SKM-1 treated with dmso at 0.1 percent for 144 hours (cell line): ENCODE measurements at regions not wholly inside any gene's neighbourhood (a gene's known extent, or its start where the extent isn't known, plus 50 kb on each side); places are given as distances from the start of the nearest gene placed in this dataset.

Experiments
- DNase-seq: peaks from one replicate; lab custom pipeline; 2025; ENCODE audit not compliant: unreplicated experiment; lab: John Stamatoyannopoulos, UW

- DNase-seq, result no peak
Observed at GRCh38 chr11:92775003-92775676, 194.3 kb upstream of the MTNR1B start.

DNA sequence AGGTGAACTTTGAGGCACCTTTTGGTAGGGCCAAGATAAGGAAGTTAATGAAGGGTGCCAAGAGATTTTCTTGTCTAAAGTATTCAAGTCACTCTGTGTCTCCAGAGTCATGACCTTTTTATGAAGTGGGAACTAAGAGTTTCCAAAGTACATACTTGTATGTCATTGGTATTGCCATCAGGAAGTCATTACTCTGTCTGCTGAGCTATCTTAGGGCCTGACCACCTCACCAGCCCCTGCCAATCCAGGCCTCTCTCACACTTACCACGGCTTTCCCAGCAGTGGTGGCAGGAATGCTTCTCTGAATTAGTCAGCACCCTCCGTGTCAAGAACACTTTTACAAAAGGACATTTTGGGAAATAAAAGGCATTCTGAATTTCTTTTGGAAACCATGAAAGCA, 192.8 kb upstream of the MTNR1B start:
- DNase-seq, result no peak

DNA sequence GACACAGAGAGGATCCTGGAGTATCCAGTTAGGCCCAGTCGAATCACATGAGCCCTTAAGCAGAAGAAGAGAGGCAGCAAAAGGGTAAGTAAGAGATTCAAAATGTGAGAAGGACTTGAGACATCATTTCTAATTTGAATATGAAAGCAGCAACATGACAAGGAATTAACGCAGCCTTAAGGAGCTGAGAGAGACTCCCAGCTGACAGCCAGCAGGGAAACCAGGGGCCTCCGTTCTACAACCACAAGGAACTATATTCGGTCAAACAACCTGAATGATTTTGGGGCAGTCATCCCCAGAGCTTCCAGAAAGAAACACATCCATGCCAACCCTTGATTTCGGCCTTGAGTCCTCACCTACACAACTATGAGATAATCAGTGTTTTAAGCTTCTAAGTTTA, 189.7 kb upstream of the MTNR1B start:
- DNase-seq, result no peak

DNA sequence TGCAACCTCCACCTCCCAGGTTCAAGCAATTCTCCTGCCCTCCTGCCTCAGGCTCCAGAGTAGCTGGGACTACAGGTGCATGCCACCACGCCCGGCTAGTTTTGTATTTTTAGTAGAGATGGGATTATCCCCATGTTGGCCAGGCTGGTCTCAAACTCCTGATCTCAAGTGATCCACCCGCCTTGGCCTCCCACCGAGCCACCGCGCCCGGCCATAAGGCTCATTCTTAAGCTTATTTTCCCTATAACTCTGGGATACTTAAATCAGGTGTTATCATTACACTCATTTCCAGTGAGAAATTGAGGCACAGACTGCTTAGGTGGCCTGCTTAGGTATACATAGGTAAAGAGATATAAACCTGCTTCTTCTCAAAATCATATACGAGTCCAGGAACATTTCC, 188.3 kb upstream of the MTNR1B start:
- no peak for DNase-seq

DNA sequence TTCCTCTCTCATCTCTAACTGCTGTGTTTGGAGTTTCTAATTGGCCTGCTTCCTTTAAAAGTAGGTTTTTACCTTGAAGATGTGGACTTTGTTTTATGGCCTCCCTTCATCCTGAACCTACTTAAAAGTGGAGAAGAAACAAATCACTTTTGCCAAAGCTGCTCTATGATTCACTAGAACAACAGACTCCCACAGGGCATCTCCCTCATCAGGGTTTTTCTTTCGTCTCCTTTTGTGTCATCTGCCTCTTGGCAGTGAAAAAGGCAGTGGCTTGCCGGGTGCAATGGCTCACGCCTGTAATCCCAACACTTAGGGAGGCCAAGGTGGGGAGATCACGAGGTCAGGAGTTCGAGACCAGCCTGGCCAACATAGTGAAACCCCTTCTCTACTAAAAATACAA, 186.6 kb upstream of the MTNR1B start:
- no peak for DNase-seq

DNA sequence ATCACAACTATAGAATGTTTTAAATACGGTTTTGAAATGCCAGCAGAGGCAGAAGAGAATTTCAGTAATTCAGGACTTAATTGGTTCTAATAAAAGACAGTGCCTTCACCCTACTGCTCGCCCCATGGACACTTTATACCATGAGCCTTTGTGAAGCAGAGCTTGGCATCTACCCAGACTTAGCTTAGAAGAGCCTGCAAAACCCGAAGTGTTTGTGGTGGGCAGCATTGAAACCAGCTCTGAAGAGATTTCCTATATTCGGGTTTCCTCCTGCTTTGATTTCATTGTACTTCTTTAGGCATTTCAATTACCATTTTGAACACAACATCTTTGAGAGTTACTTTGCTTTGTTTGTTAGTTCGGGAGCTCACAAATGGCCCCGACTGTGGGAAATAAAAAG, 185.1 kb upstream of the MTNR1B start:
- DNase-seq, result no peak

DNA sequence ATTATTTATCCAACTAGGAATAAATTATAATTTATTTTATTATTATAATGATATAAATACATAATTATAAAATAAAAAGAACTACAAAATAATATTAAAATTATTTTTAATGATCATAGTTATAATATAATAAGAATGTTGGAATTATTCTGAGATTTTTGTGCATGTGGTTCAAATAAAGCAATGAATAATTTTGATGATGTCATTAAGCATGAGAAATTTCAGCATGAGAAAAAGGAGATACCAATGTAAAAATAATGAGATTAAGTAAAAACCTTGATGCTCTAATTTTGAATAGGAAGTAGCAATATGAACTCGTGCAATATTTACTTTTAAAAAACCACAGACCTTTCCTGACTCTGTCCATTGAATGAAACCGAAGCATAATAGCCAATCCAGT, 181.8 kb upstream of the MTNR1B start:
- DNase-seq, result no peak

DNA sequence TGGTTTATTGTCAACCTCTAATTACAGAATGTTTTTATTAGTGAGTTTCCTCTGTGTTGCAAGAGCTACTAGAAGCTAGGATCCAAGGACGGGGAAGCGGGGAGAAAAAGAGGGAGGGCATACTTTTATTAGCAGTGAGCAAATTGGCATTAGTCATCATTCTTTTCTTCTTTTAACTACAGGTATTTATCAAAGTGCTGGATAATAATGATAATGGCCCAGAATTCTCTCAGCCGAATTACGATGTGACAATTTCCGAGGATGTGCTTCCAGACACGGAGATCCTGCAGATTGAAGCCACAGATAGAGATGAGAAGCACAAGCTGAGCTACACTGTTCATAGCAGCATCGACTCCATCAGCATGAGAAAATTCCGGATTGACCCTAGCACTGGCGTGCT, 179.7 kb upstream of the MTNR1B start:
- no peak for DNase-seq

- DNase-seq, result no peak
Observed at GRCh38 chr11:92790366-92790765, 179.1 kb upstream of the MTNR1B start.

DNA sequence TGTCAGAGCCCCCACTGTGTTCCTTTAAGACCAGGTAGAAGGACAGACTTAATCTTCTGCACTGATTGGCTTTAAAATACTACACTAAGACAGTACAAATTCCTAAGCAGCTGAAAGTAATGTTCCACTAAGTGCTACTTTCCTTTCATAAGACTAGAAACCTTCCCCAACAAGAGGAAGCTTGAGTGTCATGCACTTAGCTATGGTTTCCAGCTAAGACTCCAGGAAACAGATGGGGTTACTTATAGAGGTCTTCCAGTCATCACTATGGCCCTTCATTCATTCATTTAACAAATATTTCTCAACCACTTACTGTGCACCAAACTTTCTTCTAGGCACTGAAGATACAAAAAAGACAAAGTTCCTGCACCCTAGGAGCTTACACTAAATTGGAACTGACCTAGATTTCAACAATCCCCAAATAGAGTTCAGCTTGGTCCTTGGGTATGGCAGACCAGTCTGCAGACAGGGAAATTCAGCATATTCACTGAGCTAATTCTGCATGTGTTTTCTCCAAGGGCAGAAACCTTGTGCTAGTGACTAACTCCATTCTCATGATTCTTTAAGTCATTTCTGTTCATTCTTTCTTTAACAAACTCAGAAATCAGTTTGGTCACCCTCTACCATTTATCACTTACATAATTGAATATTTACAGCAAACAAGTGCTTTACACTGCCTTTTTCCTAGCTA, 178.4 kb upstream of the MTNR1B start:
- no peak for DNase-seq

GRCh38 chr11:92791886-92792285, 177.6 kb upstream of the MTNR1B start:
- DNase-seq, result no peak

GRCh38 chr11:92793189-92793588, 176.3 kb upstream of the MTNR1B start:
- no peak for DNase-seq

DNA sequence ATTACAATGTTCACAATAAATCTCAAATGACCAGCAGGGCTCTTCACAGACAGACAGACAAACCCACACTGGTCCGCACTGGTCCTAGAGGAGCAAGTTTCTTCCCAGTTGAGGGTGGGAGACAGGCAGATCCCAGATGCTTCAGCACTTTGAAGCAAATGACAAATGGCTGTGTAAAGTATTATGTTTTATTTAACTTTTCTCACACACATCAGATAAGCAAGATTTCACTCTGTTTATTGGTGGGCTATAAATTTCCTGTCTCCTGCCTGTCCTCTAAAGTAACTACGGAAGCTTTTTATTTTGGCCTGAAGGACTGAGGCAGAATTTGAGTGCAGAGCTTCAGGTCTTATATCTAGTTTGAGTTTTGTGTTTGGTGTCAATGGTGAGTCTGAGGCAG, 174.7 kb upstream of the MTNR1B start:
- DNase-seq, result no peak

DNA sequence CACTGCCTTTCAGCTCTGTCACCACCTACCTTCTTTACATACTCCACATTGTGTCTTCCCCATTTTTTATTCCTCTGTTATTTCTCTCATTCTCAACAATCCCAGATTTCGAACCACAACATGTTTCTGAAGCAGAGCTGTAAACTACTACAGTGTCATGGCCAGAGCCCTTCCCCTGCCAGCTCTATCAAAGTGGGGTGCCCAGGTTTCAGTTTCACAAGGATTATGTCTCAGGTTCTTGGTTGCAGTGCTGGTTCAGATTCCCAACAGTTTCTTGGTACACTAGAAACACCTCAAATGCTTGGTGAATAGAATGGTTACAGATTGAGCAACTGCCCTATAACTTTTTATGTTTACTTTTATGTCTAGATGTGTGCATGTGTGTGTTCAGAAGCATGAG, 172.7 kb upstream of the MTNR1B start:
- DNase-seq, result no peak

- DNase-seq, result no peak
Observed at GRCh38 chr11:92797874-92798273, 171.6 kb upstream of the MTNR1B start.

- DNase-seq, result no peak
Observed at GRCh38 chr11:92801685-92802084, 167.8 kb upstream of the MTNR1B start.

- no peak for DNase-seq
Observed at GRCh38 chr11:92802644-92803043, 166.8 kb upstream of the MTNR1B start.

- no peak for DNase-seq
Observed at GRCh38 chr11:92803391-92803790, 166.1 kb upstream of the MTNR1B start.

DNA sequence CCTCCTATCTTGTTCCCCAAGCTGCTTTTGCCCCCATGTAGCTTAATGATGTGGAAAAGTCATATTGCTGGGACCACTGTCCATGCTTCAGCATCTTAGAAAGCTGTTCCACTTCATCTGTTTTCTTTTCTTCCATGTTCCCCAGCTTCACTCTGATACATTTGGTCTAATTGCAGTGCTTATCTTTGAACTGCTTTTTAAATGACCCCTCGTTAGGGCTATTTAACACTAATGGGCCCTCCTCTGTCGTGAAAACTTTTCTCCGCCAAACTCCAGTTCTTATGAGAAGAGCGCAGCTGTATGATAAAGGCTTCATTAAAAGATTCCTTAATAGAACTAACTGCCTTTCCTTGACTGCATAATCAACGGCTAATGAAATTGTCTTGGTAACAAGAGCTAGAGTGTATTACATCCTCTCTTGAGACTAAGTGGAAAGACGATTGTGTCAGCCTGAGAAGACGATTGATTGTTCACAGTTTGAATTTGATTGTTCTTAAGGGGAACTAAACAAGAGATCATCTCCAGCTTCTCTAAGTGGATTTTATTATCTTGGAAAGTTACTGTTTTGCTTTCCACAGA, 165.0 kb upstream of the MTNR1B start:
- DNase-seq, result no peak

DNA sequence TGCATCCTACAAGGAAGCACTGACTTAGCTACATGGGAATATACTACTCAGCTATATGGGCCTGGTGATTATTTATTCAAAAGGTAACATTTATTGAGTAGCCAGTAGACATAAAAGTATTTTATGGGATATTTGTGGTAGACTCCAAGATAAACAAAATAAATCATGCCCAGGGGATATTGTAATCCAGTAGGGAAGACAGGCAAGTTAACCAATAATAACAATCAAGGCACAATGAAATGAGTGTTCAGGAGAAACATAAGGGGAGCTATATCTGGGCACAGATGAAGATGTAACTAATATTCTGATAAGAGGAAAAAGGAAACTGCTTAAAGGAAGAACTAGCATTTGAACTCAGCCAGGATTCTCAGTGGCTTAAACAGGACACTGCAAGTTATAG, 161.4 kb upstream of the MTNR1B start:
- no peak for DNase-seq

DNA sequence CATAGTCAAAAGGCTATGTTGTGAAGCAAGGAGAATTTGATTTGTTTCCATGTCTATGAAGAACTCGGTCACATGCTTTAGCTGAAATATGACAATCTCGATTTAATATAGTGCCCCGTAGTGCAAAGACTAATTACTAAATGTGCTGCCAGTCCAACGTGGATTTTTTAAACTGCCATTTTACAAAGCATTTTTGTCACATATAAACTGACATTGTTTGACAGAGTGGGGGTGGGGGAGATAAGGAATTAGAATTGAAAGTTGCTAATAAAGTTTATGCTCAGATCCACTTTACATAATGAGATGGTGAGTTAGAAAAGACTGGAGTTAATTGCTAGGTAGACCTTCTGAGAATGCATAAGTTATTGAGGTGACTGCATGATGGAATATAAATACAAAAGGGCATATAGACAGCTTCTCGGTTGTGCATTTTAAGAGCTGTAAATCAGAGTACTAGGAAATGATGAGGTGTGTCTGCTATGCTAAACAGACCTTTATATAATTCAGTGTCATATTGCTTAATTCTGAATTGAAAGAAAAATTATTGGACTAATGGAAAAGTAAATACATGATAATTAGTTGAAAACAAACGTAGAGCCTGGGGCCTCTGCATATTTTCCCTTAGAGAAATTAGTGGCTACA, 158.9 kb upstream of the MTNR1B start:
- no peak for DNase-seq

DNA sequence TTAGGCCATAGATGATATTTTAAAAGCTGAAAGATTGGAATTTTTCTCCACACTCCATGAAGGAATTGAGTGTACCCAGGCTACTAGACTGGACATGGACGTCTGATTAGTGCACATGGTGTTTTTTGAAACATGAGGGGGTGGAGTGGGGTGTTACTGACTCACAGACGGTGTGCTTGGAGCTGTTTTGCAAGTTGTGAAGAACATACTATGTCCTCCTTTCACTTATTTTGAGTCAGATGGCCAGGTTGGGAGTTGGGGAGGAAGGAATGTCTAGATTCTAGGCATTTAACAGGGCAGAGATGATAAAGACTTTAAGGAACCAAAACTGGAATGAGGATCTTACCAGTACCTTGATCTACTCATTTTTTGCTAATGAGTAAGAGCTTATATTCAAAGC, 158.1 kb upstream of the MTNR1B start:
- DNase-seq, result no peak
